OCI-LY1 (cell line): ENCODE measurements at regions not wholly inside any gene's neighbourhood (a gene's known extent, or its start where the extent isn't known, plus 50 kb on each side); places are given as distances from the start of the nearest gene placed in this dataset.

ENCODE experiments used
- H2AFZ ChIP-seq: fragments of 200-600 bp; sonication (generic), shearing (Covaris generic); 2 replicates; pipeline ENCODE4 v1.6.0; 2014; ENCODE audit warnings: antibody characterized with exemption, mild to moderate bottlenecking, low read length
- H3F3A ChIP-seq: fragments of 200-600 bp; sonication (generic), shearing (Covaris generic); 2 replicates; pipeline ENCODE4 v1.6.0; 2014; ENCODE audit warnings: mild to moderate bottlenecking, antibody characterized with exemption, low read length, moderate library complexity; ENCODE audit not compliant: insufficient read depth
- H3K27ac ChIP-seq: fragments of 200-600 bp; sonication (generic); 2 replicates; pipeline ENCODE4 v1.5.1; 2014; ENCODE audit warnings: low read length, mixed run types, mild to moderate bottlenecking, low read depth; ENCODE audit not compliant: poor library complexity, severe bottlenecking
- H3K27me3 ChIP-seq: fragments of 200-600 bp; sonication (generic); 2 replicates; pipeline ENCODE4 v1.6.0; 2014; ENCODE audit warnings: antibody characterized with exemption, mild to moderate bottlenecking, low read length, moderate library complexity; ENCODE audit not compliant: insufficient read depth
- H3K36me3 ChIP-seq: fragments of 200-600 bp; sonication (generic); 2 replicates; pipeline ENCODE4 v1.6.1; 2014; ENCODE audit warnings: mild to moderate bottlenecking, antibody characterized with exemption, low read length, moderate library complexity, mixed read lengths; ENCODE audit not compliant: insufficient read depth
- H3K4me1 ChIP-seq: fragments of 200-600 bp; sonication (generic); 2 replicates; pipeline ENCODE4 v1.5.1; 2014; ENCODE audit warnings: mild to moderate bottlenecking, low read length, moderate library complexity; ENCODE audit not compliant: insufficient read depth, severe bottlenecking
- H3K4me2 ChIP-seq: fragments of 200-600 bp; sonication (generic), shearing (Covaris generic); 2 replicates; pipeline ENCODE4 v1.6.1; 2014; ENCODE audit warnings: low read length
- H3K4me3 ChIP-seq: fragments of 200-600 bp; sonication (generic); 2 replicates; pipeline ENCODE4 v1.5.1; 2014; ENCODE audit warnings: low read length, low read depth, mild to moderate bottlenecking, mixed read lengths; ENCODE audit not compliant: poor library complexity, severe bottlenecking
- H3K79me2 ChIP-seq: fragments of 200-600 bp; shearing (Covaris generic); 2 replicates; pipeline ENCODE4 v1.6.1; 2016; ENCODE audit warnings: mixed run types, low read length, mixed read lengths; ENCODE audit not compliant: insufficient read depth
- H3K9ac ChIP-seq: fragments of 200-600 bp; sonication (generic), shearing (Covaris generic); 2 replicates; pipeline ENCODE4 v1.6.1; 2014; ENCODE audit warnings: mild to moderate bottlenecking, low read length, mixed read lengths
- H3K9me2 ChIP-seq: fragments of 200-600 bp; sonication (generic), shearing (Covaris generic); 2 replicates; pipeline ENCODE4 v1.6.1; 2014; ENCODE audit warnings: low read depth, mild to moderate bottlenecking, low read length, mixed read lengths
- H3K9me3 ChIP-seq: fragments of 200-600 bp; shearing (Covaris generic); 2 replicates; pipeline ENCODE4 v1.6.1; 2014; ENCODE audit warnings: low read length, mixed read lengths
- H4K20me1 ChIP-seq: fragments of 200-600 bp; sonication (generic), shearing (Covaris generic); 2 replicates; pipeline ENCODE4 v1.6.0; 2016; ENCODE audit warnings: mild to moderate bottlenecking, low read length; ENCODE audit not compliant: insufficient read depth
- CTCF ChIP-seq: fragments of 200-600 bp; sonication (generic), shearing (Covaris generic); IDR thresholded peaks from 2 replicates; pipeline ENCODE4 v1.5.1; 2017; ENCODE audit warnings: mild to moderate bottlenecking, antibody characterized with exemption, low read length, moderate library complexity, mixed read lengths
- EZH2 ChIP-seq: fragments of 200-600 bp; sonication (generic), shearing (Covaris generic); IDR thresholded peaks from 2 replicates; pipeline ENCODE4 v1.8.0; 2017; ENCODE audit warnings: borderline replicate concordance, mixed run types, mild to moderate bottlenecking, antibody characterized with exemption, low read length, moderate library complexity, mixed read lengths

DNA sequence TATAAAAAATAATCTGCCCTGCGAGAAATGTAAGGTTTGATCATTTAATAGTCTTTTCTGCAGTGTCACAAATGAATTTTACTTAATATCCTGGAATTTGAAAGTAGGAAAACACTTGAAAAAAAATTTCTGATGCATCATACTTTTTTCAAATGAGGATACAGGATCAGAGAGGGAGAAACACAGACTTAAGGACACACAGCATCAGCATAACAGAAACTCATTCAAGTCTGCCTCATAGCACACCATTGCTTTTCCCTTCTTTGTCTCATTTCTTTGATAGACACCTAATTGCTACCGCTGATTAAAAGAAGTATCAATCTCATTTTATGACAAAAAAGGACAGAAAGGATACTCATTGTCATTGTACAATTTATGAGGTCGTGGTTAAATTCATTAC, 319.0 kb downstream of the TMEM114 start:
- Histone ChIP-seq H3K4me1 (no peaks in the 10 kb centered on the region), H3K27ac (no peak overlapping the region), H3K9ac (no peak overlapping the region), H3F3A (no peaks in the 10 kb centered on the region), H3K9me3 (no peaks in the 10 kb centered on the region), H3K27me3 (no peaks in the 10 kb centered on the region), H3K4me2 (no peak overlapping the region), H2AFZ (no peak overlapping the region), H3K9me2 (no peaks in the 10 kb centered on the region), H3K79me2 (no peaks in the 10 kb centered on the region), H3K4me3 (no peak overlapping the region), H3K36me3 (no peaks in the 10 kb centered on the region), H4K20me1 (no peaks in the 10 kb centered on the region)
- TF ChIP-seq EZH2 (no peak), CTCF (no peak)

- H3K4me1 ChIP-seq: no peaks in the 10 kb centered on the region
- H3K4me2 ChIP-seq: no peak overlapping the region
Measured at GRCh38 chr16:8262299-8262698, 328.0 kb downstream of the TMEM114 start.

GRCh38 chr16:8260140-8260539, 330.2 kb downstream of the TMEM114 start:
- no peaks in the 10 kb centered on the region for H4K20me1 ChIP-seq
- H2AFZ ChIP-seq: no peak overlapping the region
- no peaks in the 10 kb centered on the region for H3K9me2 ChIP-seq
- no peaks in the 10 kb centered on the region for H3F3A ChIP-seq
- no peak overlapping the region for H3K9ac ChIP-seq
- TF ChIP-seq CTCF (no peak), EZH2 (no peak)
- no peaks in the 10 kb centered on the region for H3K79me2 ChIP-seq
- H3K4me3 ChIP-seq: no peak overlapping the region
- H3K27me3 ChIP-seq: no peaks in the 10 kb centered on the region; the same call in 1 of the 2 replicates
- H3K27ac ChIP-seq: no peak overlapping the region
- H3K4me1 ChIP-seq: no peaks in the 10 kb centered on the region
- H3K36me3 ChIP-seq: no peaks in the 10 kb centered on the region
- H3K9me3 ChIP-seq: no peaks in the 10 kb centered on the region
- H3K4me2 ChIP-seq: no peak overlapping the region

More at GRCh38 chr16:8262299-8262698, 328.0 kb downstream of the TMEM114 start:
- H3K27ac ChIP-seq: no peak overlapping the region
- no peaks in the 10 kb centered on the region for H3F3A ChIP-seq
- H3K9me2 ChIP-seq: no peaks in the 10 kb centered on the region
- no peaks in the 10 kb centered on the region for H3K9me3 ChIP-seq
- TF ChIP-seq CTCF (no peak), EZH2 (no peak)
- no peaks in the 10 kb centered on the region; the same call in 1 of the 2 replicates for H3K27me3 ChIP-seq
- no peaks in the 10 kb centered on the region for H3K36me3 ChIP-seq
- no peaks in the 10 kb centered on the region for H3K79me2 ChIP-seq
- no peak overlapping the region for H3K4me3 ChIP-seq
- no peak overlapping the region for H3K9ac ChIP-seq
- no peaks in the 10 kb centered on the region for H4K20me1 ChIP-seq
- H2AFZ ChIP-seq: no peak overlapping the region
